Suprapubic skin (tissue), 4 donors: ENCODE measurements at regions not wholly inside any gene's neighbourhood (a gene's known extent, or its start where the extent isn't known, plus 50 kb on each side); places are given as distances from the start of the nearest gene placed in this dataset.

Source experiments
- CTCF ChIP-seq, 2 donors: fragments of 200-600 bp in 1 of 2; fragments of 450-650 bp in 1 of 2; sonication (generic) in 1 of 2; IDR thresholded peaks; one replicate each; pipeline ENCODE4 v1.5.1; 2016 to 2019; ENCODE audit warnings: antibody characterized with exemption in 2 of 2, mild to moderate bottlenecking in 1 of 2, moderate library complexity in 1 of 2
- EP300 ChIP-seq: sonication (generic); formaldehyde crosslinking; IDR thresholded peaks from one replicate; pipeline ENCODE4 v1.6.1; 2017; ENCODE audit warnings: antibody characterized with exemption
- POLR2A ChIP-seq, 2 donors: fragments of 450-650 bp; IDR thresholded peaks; one replicate each; pipeline ENCODE4 v1.6.1; 2017; ENCODE audit warnings: antibody characterized with exemption in 2 of 2, mild to moderate bottlenecking in 2 of 2, moderate library complexity in 2 of 2
- POLR2AphosphoS5 ChIP-seq, 3 donors: sonication (generic); formaldehyde crosslinking; IDR thresholded peaks; one replicate each; pipeline ENCODE4 v1.6.1; 2017; ENCODE audit warnings: antibody characterized with exemption in 3 of 3

GRCh38 chr3:23128655-23129054, 74.5 kb upstream of the UBE2E2 start:
- TF ChIP-seq EP300 = no peak
- no peak for TF ChIP-seq CTCF (IDR thresholded peaks at IDR 0.05)
- TF ChIP-seq POLR2AphosphoS5 (IDR thresholded peaks at IDR 0.05) = no peak
- TF ChIP-seq POLR2A (IDR thresholded peaks at IDR 0.05) = no peak
